ENCODE measurements at regions not wholly inside any gene's neighbourhood (a gene's known extent, or its start where the extent isn't known, plus 50 kb on each side); places are given as distances from the start of the nearest gene placed in this dataset.

- no peak for DNase-seq (ENCODE audit: low spot score)
These were observed 554.7 kb upstream of the KCNMB2 start for GRCh38 chr3:177981576-177981975.

DNA sequence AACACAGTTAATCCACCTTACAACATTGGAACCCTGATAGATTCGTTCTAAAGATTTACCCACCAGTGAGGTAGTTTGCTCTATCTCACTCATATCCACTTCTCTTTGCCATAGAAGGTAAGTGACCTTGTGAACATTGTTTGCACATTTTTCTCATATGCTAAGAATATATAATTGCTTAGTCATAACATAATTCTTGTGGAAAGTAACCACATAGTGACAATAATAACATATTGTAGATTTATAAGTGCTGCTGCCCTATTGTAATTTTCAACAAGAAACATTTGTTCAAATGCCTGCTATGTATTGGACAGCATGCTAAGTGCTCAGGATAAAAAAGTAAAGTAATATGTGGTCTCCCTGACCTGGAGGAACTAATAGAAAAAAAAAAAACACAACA, 554.2 kb upstream of the KCNMB2 start:
- no peak for DNase-seq (ENCODE audit: low spot score)

- no peak for DNase-seq (ENCODE audit: low spot score)
These were observed 552.9 kb upstream of the KCNMB2 start for GRCh38 chr3:177983320-177983719.

DNA sequence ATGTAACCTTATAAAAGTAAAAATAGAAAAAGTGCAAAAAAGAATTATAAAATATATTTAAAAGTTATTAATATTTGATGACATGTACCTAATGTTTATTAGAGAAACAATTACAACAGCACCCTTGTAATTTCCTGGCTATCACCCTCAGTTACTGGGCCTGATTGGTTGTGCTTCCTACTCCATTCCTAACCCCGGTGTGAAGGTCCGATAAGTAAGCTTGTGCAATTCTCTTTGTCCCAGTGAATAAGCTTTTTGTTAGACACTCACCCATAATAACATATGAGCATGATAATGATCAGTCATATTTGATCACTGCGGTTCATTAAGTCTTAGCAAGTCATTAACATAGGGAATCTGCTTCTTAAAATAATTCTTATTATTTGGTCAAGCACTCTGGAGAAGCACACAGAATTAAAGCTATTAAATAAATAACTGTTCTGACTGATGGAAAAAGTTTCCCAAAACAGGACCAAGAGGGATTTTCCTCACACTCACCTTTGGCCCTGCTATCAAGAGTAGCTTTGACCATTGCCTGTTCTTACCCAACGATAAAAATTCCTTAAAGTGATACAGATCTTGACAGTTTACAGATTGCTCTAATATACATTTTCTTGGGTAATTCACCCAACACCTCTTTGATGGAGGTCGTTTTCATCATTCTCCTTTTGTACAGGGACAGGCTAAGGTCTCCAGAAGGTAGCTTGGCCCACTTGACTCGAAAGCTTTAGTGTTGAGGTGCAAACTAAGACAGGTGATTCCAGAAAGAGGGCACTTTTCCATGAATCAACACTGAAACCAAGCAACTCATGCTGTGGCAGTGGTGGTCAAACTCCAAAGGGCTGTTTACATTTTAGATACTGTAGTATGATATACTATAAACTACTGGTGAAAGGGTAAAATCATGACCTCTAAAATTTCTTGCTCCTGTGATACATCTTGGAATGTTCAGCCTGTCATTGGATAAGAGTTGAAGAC, 543.0 kb upstream of the KCNMB2 start:
- no peak for DNase-seq (ENCODE audit: low spot score)

GRCh38 chr3:177994976-177995375, 541.3 kb upstream of the KCNMB2 start:
- no peak for DNase-seq (ENCODE audit: low spot score)

- DNase-seq (ENCODE audit: low spot score), result no peak
These were observed 540.7 kb upstream of the KCNMB2 start for GRCh38 chr3:177995381-177996085.

DNA sequence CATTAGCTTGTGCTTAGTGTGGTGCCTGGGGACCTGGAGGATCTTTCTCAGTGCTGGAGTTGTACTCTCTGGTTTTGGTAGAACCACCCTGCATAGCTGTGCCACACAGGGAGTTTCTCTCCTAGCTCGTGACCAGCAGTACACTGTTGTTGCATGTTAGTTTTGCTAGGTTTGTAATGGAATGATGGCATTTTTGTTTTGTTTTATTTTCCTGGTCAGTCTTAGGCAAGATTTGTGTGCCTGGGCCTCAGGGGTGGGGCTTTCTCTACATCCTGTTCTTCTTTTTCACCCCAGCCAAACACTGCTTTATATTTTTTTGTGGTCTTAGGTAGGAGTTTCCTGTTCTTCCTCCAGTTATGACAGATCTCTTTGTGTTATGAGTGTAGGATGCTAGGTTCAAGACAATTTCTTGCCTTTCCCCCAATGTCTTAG, 534.5 kb upstream of the KCNMB2 start:
- DNase-seq (ENCODE audit: low spot score), result no peak

GRCh38 chr3:178002113-178002512, 534.1 kb upstream of the KCNMB2 start:
- no peak for DNase-seq (ENCODE audit: low spot score)

GRCh38 chr3:178003756-178004155, 532.5 kb upstream of the KCNMB2 start:
- no peak for DNase-seq (ENCODE audit: low spot score)

DNA sequence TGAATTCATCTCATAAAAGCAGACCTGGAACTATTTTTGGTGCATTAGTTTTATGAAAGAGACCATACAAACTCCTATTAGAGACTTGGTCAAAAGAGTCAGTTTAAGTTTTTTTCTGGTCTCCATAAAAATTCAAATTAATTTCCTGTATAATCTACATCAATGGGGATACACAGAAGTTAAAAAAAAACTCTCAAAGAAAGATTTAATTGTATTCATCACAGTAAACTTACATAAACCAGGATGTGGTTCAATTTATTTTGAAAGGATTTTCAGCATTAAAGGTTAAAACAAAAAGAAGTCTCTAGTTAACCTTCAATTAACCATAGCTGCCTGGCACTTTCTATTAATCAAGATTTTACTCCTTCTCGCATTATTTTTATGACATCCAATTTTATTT, 530.3 kb upstream of the KCNMB2 start:
- DNase-seq (ENCODE audit: low spot score), result no peak

- no peak for DNase-seq (ENCODE audit: low spot score)
These were observed 525.9 kb upstream of the KCNMB2 start for GRCh38 chr3:178010306-178010705.

- DNase-seq (ENCODE audit: low spot score), result no peak
These were observed 516.6 kb upstream of the KCNMB2 start for GRCh38 chr3:178019645-178020044.

DNA sequence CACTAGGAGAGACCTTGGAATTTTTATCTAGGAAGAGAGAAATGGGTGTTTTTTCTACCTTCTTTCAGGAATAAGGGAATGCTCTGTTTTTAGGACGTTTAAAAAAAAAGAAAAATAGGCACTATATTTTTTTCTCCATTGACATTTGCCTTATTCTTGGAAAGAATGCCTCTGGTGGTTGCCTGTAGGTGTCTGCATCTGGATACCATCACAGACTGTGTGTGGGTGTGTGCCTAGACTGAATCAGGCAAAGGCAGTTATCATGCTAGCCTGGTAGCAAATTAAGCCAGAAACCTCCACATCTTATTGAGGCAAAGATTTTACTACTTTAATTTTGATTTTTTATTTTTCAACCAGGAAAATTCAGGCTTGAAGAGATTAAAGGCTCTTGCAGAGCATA, 513.6 kb upstream of the KCNMB2 start:
- no peak for DNase-seq (ENCODE audit: low spot score)

GRCh38 chr3:178028933-178029332, 507.3 kb upstream of the KCNMB2 start:
- no peak for DNase-seq (ENCODE audit: low spot score)

GRCh38 chr3:178036451-178037144, 499.6 kb upstream of the KCNMB2 start:
- no peak for DNase-seq (ENCODE audit: low spot score)

- no peak for DNase-seq (ENCODE audit: low spot score)
These were observed 494.3 kb upstream of the KCNMB2 start for GRCh38 chr3:178041931-178042330.

GRCh38 chr3:178042376-178042775, 493.9 kb upstream of the KCNMB2 start:
- no peak for DNase-seq (ENCODE audit: low spot score)

DNA sequence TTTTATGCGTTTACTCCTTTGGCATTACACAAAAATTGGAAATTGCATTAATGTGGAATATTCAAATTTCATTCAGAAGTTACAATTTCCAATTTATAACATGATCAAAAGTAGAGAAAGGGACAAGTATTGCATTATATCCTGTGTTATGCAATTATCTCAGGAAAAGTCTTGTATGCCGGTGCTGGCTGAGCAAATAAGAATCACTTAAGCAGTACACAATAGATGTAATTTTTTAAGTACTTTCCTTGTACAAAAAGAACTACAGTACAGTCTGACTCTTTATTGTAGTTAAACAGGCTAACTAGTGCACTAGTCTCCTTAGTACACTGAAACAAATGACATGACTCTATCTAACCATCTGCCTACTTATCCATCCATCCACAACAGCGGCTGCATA, 493.2 kb upstream of the KCNMB2 start:
- no peak for DNase-seq (ENCODE audit: low spot score)

DNA sequence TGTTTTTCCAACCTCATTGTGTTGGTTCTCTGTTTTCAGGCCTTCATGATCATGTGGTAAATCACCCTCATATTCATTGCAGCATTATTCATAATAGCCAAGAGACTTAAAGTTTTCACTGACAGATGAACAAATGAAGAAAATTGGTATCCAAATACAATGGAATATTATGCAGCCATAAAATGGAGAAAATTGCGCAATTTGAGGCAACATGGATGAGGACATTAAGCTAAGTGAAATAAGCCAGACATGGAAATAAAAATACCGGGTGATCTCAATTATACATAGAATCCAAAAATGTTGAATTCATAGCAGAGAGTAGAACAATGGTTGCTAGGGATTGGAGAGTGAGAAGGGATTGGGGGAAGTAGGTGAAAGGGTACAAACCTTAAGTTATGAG, 491.9 kb upstream of the KCNMB2 start:
- no peak for DNase-seq (ENCODE audit: low spot score)

GRCh38 chr3:178047496-178047895, 488.7 kb upstream of the KCNMB2 start:
- DNase-seq (ENCODE audit: low spot score), result no peak

DNA sequence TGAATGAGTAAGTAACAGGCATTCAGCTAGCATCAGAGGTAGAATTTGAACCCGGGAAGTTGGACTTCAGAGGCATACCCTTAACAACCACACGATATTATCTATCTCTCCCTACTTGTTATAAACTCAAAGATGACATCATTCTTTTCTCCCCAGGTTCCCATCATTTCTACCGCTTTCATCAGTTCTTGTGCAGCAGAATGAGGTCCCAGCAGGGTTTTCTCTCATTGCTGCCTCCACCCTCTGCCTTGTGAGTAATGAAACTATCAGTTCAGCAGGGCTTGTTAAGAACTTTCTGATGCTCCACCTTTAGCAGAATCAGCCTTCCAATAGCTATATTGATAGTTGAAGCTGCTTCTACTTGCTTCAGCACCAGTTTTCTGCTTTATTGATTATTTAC, 487.5 kb upstream of the KCNMB2 start:
- no peak for DNase-seq (ENCODE audit: low spot score)

DNA sequence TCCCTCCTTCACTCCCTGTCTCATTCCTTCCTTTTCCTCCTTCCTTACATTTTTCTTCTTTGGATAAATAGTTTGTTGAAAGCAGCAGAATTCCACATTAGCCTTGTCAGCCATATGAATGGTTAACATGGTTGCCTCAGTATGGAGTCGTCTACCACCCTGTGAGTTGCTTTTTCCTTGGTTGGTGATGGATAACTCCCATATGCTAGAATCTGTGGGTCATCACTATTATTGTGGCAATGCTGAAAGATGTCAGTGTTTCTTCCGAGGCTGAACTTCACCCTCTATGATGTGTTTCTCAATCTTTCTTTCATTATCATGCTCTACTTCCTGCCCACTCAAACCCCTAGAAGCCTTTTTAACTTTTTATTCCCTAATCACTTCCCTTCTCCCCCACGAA, 481.8 kb upstream of the KCNMB2 start:
- no peak for DNase-seq (ENCODE audit: low spot score)
